NCI-H2227 treated with DMSO at 0.1 percent for 48 hours (cell line): ENCODE measurements at regions not wholly inside any gene's neighbourhood (a gene's known extent, or its start where the extent isn't known, plus 50 kb on each side); places are given as distances from the start of the nearest gene placed in this dataset.
"Not testable (repeated sequence)": the region's sequence is repeated elsewhere in the genome, so short reads cannot be mapped to it uniquely, and the experiment has no call there.

Source experiments
- DNase-seq: peaks from one replicate; lab custom pipeline; 2025; lab: John Stamatoyannopoulos, UW

DNA sequence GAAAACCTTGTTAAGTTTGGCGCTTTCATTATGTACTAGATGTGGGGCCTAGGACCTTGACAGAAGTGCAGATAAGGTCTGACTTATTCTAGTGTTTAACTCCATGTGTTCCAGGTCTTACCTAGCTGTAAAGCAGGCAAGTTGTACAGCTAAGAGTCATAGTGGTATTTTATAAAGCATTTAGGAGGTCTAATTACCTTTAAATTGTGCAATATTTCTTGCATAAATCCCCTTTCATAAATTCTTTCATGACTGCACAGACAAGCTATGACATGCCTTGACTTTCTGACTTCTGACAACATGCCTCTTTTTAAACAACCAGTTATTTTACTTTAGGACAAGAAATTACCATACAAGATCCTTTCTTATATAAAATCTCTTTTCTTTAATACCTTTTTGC lies 151.6 kb upstream of the VSTM2A start:
- DNase-seq, result no peak

- no peak for DNase-seq
Measured at GRCh38 chr7:54392935-54393334, 149.2 kb upstream of the VSTM2A start.

GRCh38 chr7:54394834-54395233 lies 147.3 kb upstream of the VSTM2A start:
- no peak for DNase-seq

DNA sequence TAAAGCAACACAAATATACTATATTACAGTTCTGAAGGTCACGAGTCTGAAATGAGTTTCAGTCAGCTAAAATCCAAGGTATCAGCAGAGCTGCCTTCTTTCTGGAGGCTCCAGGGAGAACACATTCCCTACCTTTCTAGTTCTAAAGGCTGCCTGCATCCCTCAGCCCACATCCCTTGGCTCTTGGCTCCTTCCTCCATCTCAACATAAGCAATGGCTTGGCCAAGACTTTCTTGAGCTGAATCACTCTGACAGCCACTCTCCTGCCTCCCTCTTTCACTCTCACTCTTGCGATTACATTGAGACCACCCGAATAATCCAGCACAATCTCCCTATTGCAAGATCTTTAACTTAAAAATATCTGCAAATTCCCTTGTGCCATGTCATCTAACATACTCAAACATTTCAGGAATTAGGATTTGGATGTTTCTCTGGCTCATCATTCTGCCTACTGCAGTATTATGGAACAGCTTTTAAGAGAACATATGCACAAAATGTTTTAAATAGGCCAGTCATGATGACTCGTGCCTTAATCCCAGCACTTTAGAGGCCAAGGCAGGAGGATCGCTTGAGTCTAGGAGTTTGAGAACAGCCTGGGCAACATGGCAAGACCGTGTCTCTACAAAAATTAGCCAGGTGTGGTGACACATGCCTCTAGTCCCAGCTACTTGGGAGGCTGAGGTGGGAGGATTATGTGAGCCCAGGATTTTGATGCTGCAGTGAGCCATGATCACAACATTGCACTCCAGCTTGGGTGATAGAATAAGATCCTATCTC lies 144.2 kb upstream of the VSTM2A start:
- no peak for DNase-seq

GRCh38 chr7:54398863-54399262 lies 143.3 kb upstream of the VSTM2A start:
- DNase-seq, result no peak

DNA sequence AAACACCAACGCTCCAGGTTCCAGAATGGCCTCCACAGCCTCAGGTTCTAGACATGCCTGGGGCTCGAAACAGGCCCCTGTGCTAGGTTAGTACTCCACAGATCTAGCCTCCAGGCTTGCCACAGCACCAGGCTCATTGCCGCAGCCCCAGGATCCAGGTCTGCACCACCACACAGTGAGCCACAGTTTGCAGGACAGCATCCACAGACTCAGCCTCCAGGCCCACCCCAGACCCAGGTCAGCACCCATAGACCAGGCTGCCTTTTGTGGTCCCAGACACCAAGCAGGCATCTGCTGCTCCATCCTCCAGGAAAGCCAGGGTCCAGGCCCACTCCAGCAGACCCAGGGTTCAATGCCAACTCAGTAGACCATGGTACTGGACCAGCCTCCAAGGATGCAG lies 132.3 kb upstream of the VSTM2A start:
- no peak for DNase-seq

DNA sequence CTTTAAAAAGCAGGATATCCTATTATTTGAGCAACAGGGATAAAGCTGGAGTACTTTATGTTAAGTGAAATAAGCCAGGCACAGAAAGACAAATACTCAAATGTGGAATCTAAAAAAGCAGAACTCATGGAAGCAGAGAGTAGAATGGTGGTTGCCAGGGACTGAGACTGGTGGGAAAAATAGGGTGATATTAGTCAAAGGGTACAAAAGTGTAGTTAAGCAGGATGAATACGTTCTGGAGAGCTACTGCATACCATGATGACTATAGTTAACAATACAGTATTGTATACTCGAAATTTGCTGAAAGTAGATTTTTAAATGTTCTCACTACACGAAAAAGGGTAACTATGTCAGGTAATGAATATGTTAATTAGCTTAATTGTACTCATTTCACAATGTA lies 125.5 kb upstream of the VSTM2A start:
- no peak for DNase-seq

- no peak for DNase-seq
Measured at GRCh38 chr7:54419209-54419608, 123.0 kb upstream of the VSTM2A start.

DNA sequence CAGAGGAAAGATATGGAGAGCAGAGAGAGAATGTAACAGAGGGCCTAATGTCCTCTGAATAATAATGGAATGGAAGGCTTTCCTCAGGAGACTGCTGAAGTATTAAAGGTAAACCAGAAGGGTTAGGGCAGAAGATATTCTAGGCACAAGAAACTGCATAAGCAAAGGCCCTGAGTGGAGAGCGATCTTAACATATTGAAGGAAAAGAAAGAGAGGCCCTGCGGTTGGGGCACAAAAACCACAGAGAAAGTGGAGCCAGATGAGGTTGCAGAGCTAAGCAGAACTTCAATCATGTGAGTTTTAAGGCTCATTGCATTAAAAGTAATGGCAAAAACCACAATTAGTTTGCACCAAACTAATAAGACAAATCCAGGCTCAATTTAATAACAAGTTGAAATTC lies 115.8 kb upstream of the VSTM2A start:
- DNase-seq, result no peak

- no peak for DNase-seq
Measured at GRCh38 chr7:54429111-54429510, 113.1 kb upstream of the VSTM2A start.

- DNase-seq, result no peak
Measured at GRCh38 chr7:54439391-54439790, 102.8 kb upstream of the VSTM2A start.

- DNase-seq, result not testable (repeated sequence)
Measured at GRCh38 chr7:54444046-54444686, 98.0 kb upstream of the VSTM2A start.

GRCh38 chr7:54453168-54453567 lies 89.0 kb upstream of the VSTM2A start:
- DNase-seq, result not testable (repeated sequence)

- not testable (repeated sequence) for DNase-seq
Measured at GRCh38 chr7:54454700-54455099, 87.5 kb upstream of the VSTM2A start.

DNA sequence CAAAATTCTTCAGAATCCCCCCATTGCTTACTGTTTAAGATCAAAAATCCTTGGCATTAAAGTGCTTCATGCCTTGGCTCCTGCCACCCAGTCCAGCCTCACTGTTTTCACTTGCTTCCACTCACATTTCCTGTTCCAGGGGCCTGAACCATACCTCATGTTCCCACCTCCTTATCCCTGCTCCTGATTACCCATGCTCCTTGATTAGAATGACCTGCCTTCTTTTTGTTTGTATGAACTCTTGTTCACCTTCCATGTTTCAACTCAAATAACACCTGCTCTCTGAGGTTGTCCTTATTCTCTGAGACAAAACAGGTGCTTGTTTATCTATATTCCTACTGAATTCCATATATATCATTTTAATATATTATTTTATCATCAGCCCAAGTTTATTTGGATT lies 77.1 kb upstream of the VSTM2A start:
- DNase-seq, result no peak

DNA sequence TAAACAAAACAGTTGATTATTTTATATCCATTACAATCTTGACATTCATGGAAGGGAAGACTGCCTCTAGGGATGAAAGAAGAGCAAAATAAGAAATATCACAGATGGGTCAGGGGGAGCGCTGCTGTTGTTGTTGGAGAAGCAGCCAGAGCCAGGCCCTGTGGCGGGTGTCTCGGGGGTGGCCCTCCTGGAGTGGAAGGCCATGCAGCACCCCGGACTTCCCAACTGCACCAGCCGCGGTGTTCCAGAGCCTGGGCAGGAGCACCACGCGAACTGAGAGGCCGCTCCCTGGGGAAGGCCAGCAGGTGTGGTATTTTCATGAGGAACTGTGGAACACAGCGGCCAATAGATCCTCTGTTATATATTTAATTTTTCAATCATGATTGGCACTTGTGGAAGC lies 72.4 kb upstream of the VSTM2A start:
- no peak for DNase-seq

DNA sequence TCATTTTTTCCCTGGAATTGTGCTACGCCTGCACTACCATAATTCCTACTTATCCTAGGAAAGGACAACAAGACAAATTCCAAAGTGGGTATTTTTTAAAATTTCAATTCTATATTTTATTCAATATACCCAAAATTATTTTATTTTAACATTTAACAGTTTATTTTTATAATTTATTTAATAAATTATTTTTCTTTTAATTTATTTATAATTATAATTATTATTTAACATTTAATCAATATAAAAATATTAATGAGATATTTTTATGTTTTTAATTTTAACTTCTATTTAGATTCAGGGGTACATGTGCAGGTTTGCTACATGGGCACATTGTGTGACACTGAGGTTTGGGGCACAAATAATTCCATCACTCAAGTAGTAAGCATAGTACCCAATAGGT lies 65.6 kb upstream of the VSTM2A start:
- no peak for DNase-seq

DNA sequence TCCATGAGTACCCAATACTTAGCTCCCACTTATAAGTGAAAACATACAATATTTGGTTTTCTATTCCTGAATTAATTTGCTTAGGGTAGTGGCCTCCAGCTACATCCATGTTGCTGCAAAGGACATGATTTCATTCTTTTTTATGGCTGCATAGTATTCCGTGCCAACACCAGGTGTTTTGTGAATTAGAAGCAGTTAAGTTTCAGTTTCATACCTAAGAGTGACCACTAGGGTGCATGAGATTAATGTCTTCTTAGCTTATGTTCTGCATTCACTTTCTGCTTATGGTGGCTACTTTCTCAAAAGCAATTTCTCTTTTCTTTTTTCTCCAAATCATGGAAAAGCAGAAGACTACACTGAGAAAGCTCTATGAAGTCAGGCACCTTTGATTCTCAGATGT lies 65.1 kb upstream of the VSTM2A start:
- no peak for DNase-seq

GRCh38 chr7:54483523-54483922 lies 58.7 kb upstream of the VSTM2A start:
- no peak for DNase-seq

- no peak for DNase-seq
Measured at GRCh38 chr7:54485044-54485443, 57.1 kb upstream of the VSTM2A start.
